CD4-positive, alpha-beta T cell (primary cell): ENCODE measurements at regions not wholly inside any gene's neighbourhood (a gene's known extent, or its start where the extent isn't known, plus 50 kb on each side); places are given as distances from the start of the nearest gene placed in this dataset.

Experiments
- ATAC-seq: fragments of 200-7000 bp; cut with Tn5 transposase; one replicate; pipeline ENCODE4 v1.10.0; 2022; ENCODE audit warnings: mild to moderate bottlenecking; ENCODE audit not compliant: poor library complexity
- CTCF ChIA-PET: fragments of 350-600 bp; sonication (Branson Sonifier 250); formaldehyde crosslinking; loops from one replicate; lab custom pipeline; 2021; ENCODE audit warnings: antibody characterized with exemption, inconsistent platforms; lab: Charles Lee
- POLR2A ChIA-PET: fragments of 350-600 bp; sonication (Branson Sonifier 250); formaldehyde crosslinking; loops from one replicate; lab custom pipeline; 2021; ENCODE audit warnings: antibody characterized with exemption, inconsistent platforms; lab: Charles Lee
- DNase-seq, 14 experiments: peaks; one replicate each; pipeline ENCODE4 v3.0.0-alpha.2; 2013 to 2020; ENCODE audit warnings: mixed read lengths in 2 of 14
- H3K27ac ChIP-seq, 2 donors: one replicate each; pipeline versions ENCODE4 v1.5.1 to v1.7.0; 2013; ENCODE audit warnings: low read length in 2 of 2, low read depth in 1 of 2, mild to moderate bottlenecking in 1 of 2
- H3K27me3 ChIP-seq, 2 experiments: 1 replicate in 1 of 2; 2 replicates in 1 of 2; pipeline versions ENCODE4 v1.6.1 to v1.7.0; 2013; ENCODE audit warnings: low read length in 2 of 2, control low read depth in 1 of 2, mild to moderate bottlenecking in 1 of 2, moderate library complexity in 1 of 2; ENCODE audit not compliant: insufficient read depth in 2 of 2, control insufficient read depth in 1 of 2
- H3K36me3 ChIP-seq: one replicate; pipeline ENCODE4 v1.6.1; 2013; ENCODE audit warnings: low read length, control low read depth; ENCODE audit not compliant: insufficient read depth
- H3K4me1 ChIP-seq: one replicate; pipeline ENCODE4 v1.6.1; 2013; ENCODE audit warnings: low read length, control low read depth; ENCODE audit not compliant: insufficient read depth
- H3K4me3 ChIP-seq: one replicate; pipeline ENCODE4 v1.5.1; 2013; ENCODE audit warnings: mild to moderate bottlenecking, low read length, moderate library complexity
- H3K9me3 ChIP-seq, 2 experiments: 1 replicate in 1 of 2; 2 replicates in 1 of 2; pipeline versions ENCODE4 v1.6.1 to v1.7.0; 2013; ENCODE audit warnings: low read length in 2 of 2, mild to moderate bottlenecking in 2 of 2, control low read depth in 1 of 2, moderate library complexity in 1 of 2; ENCODE audit not compliant: control insufficient read depth in 1 of 2, insufficient read depth in 1 of 2
- H3K27ac Mint-ChIP-seq: one replicate; pipeline ENCODE4 v1.8.0; 2020; ENCODE audit warnings: mixed read lengths
- H3K27me3 Mint-ChIP-seq: one replicate; pipeline ENCODE4 v1.8.0; 2021; ENCODE audit warnings: mixed read lengths
- H3K36me3 Mint-ChIP-seq: one replicate; pipeline ENCODE4 v1.8.0; 2021; ENCODE audit warnings: low read depth, mixed read lengths
- H3K4me1 Mint-ChIP-seq: one replicate; pipeline ENCODE4 v1.8.0; 2021; ENCODE audit warnings: low read depth, mixed read lengths
- H3K4me3 Mint-ChIP-seq: one replicate; pipeline ENCODE4 v1.8.0; 2020; ENCODE audit warnings: mild to moderate bottlenecking, mixed read lengths
- H3K9me3 Mint-ChIP-seq: one replicate; pipeline ENCODE4 v1.8.0; 2020; ENCODE audit warnings: mixed read lengths
- intact Hi-C, 2 experiments: fragments of 100-400 bp; cut with DNase I in 1 of 2; cut with micrococcal nuclease in 1 of 2; formaldehyde crosslinking; loops; one replicate each; pipeline versions ENCODE4 v1.15.1 to v1.9.0; 2023 to 2025; cut with DNase I, micrococcal nuclease
- TF ChIP-seq, protein P1 (sequence below): fragments of 200-600 bp; IDR thresholded peaks from one replicate; pipeline ENCODE4 v1.8.0; 2022; ENCODE audit warnings: antibody characterized with exemption, mild to moderate bottlenecking

DNA sequence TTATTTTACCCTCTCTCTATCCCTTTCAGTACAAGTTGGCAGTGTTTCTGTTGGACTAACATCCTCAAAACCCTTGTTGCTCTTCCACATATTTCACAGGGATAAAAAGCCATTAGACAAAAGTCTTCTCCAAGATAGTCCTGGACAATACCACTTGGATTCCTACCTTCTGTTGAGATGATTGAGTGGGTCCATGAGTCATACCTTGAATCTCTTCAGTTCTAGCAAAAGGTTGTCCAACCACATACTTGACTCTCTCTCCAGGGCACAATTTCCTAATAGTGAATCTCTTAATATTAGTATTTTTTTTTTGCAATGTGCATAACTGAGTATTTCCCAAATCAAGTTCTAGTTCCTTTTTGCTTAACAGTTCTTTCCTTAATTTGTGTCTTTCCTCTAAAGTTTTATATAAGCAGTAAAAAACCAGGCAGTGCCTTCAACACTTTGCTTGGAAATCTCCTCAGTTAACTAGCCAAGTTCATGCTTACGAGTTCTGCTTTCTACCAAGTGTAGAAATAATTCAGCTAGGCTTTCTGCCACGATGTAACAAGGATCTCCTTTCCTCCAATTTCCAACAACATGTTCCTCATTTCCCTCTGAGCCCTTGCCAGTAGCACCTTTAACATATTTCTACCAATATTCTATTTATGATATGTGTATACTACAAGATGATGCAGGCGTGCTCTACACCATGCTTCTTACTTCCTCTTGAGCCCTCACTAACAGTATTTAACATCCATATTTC, 68.3 kb upstream of the NEO1 start:
- Mint-ChIP-seq H3K36me3 (no peaks in the 10 kb centered on the region), H3K4me1 (no peaks in the 10 kb centered on the region), H3K27ac (no peak overlapping the region), H3K4me3 (no peak overlapping the region), H3K27me3 (peaks cover 43% of the 10 kb centered on the region), H3K9me3 (no peaks in the 10 kb centered on the region)
- TF ChIP-seq, protein P1, sequence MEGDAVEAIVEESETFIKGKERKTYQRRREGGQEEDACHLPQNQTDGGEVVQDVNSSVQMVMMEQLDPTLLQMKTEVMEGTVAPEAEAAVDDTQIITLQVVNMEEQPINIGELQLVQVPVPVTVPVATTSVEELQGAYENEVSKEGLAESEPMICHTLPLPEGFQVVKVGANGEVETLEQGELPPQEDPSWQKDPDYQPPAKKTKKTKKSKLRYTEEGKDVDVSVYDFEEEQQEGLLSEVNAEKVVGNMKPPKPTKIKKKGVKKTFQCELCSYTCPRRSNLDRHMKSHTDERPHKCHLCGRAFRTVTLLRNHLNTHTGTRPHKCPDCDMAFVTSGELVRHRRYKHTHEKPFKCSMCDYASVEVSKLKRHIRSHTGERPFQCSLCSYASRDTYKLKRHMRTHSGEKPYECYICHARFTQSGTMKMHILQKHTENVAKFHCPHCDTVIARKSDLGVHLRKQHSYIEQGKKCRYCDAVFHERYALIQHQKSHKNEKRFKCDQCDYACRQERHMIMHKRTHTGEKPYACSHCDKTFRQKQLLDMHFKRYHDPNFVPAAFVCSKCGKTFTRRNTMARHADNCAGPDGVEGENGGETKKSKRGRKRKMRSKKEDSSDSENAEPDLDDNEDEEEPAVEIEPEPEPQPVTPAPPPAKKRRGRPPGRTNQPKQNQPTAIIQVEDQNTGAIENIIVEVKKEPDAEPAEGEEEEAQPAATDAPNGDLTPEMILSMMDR: no peak
- H3K9me3 ChIP-seq: no peaks in the 10 kb centered on the region
- no peak overlapping the region for H3K27ac ChIP-seq
- POLR2A ChIA-PET: no interaction called here
- DNase-seq: no peak
- CTCF ChIA-PET: no interaction called here
- H3K36me3 ChIP-seq: no peaks in the 10 kb centered on the region
- H3K4me1 ChIP-seq: no peaks in the 10 kb centered on the region
- no peak for ATAC-seq
- peaks cover 0 to 12% of the 10 kb centered on the region in 2 experiments for H3K27me3 ChIP-seq
- H3K4me3 ChIP-seq: no peak overlapping the region
- intact Hi-C loops: no loop called here

DNA sequence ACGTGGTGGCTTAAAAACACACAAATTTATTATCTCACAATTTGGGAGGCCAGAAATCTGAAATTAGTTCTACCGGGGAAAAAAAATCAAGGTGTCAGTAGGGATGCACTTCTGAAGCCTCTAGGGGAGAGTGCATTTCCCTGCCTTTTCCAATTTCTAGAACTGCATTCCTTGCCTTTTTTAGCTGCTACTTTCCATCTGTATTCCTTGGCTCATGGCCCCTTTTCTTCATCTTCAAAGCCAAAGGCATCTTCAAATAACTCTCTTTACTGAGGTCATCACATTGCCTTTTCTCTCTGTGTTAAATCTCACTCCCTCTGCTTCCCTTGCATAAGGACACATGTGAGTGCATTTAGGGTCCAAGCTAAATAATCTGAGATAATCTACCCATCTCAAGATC, 69.5 kb upstream of the NEO1 start:
- POLR2A ChIA-PET: no interaction called here
- no peak overlapping the region for H3K4me3 Mint-ChIP-seq
- no peaks in the 10 kb centered on the region for H3K4me1 ChIP-seq
- H3K4me3 ChIP-seq: no peak overlapping the region
- no peaks in the 10 kb centered on the region for H3K36me3 ChIP-seq
- no peak overlapping the region for H3K27ac ChIP-seq
- TF ChIP-seq, protein P1: no peak
- H3K36me3 Mint-ChIP-seq: no peaks in the 10 kb centered on the region
- no peak for ATAC-seq
- H3K9me3 ChIP-seq: no peaks in the 10 kb centered on the region
- intact Hi-C loops: no loop called here
- no peaks in the 10 kb centered on the region for H3K9me3 Mint-ChIP-seq
- no peak overlapping the region for H3K27ac Mint-ChIP-seq
- no peak for DNase-seq
- H3K27me3 ChIP-seq: peaks cover 0 to 12% of the 10 kb centered on the region in 2 experiments
- CTCF ChIA-PET: no interaction called here
- H3K4me1 Mint-ChIP-seq: no peaks in the 10 kb centered on the region
- H3K27me3 Mint-ChIP-seq: peaks cover 53% of the 10 kb centered on the region

DNA sequence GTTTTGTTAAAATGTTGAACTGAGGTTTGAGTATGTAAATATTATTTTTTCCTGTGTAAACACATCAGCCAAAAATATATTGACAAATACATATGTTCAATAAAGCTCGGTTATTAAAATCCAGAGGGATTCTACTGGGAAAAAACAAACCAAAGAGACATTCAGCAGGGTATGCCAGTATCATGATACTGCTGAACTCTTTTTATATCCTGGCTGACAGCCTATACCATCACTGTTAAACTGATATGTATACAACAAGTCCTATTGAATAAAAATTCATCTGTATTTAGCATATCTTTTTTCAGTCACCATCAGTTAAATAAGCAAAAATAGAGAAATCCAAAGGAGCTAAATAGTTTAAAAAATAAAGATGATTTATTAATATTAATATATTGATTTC, 71.6 kb upstream of the NEO1 start:
- H3K4me1 Mint-ChIP-seq: no peaks in the 10 kb centered on the region
- TF ChIP-seq, protein P1: no peak
- ChIA-PET CTCF (no interaction called here), POLR2A (no interaction called here)
- H3K4me3 ChIP-seq: no peak overlapping the region
- intact Hi-C loops: no loop called here
- no peaks in the 10 kb centered on the region for H3K36me3 ChIP-seq
- no peaks in the 10 kb centered on the region for H3K9me3 ChIP-seq
- H3K27ac ChIP-seq: no peak overlapping the region
- H3K36me3 Mint-ChIP-seq: no peaks in the 10 kb centered on the region
- no peak overlapping the region for H3K4me3 Mint-ChIP-seq
- peaks cover 0 to 17% of the 10 kb centered on the region in 2 experiments for H3K27me3 ChIP-seq
- no peak overlapping the region for H3K27ac Mint-ChIP-seq
- DNase-seq (no peak), ATAC-seq (no peak)
- no peaks in the 10 kb centered on the region for H3K9me3 Mint-ChIP-seq
- H3K4me1 ChIP-seq: no peaks in the 10 kb centered on the region
- H3K27me3 Mint-ChIP-seq: peaks cover 60% of the 10 kb centered on the region
